HFFc6 (cell line): ENCODE measurements at regions not wholly inside any gene's neighbourhood (a gene's known extent, or its start where the extent isn't known, plus 50 kb on each side); places are given as distances from the start of the nearest gene placed in this dataset.

ENCODE experiments used
- DNase-seq: peaks from one replicate; pipeline ENCODE4 v3.0.0-alpha.2; 2018
- H3K27ac Mint-ChIP-seq: 2 replicates; pipeline ENCODE4 v1.8.0; 2020; ENCODE audit warnings: mild to moderate bottlenecking, mixed read lengths
- H3K27me3 Mint-ChIP-seq: 2 replicates; pipeline ENCODE4 v1.8.0; 2021; ENCODE audit warnings: mild to moderate bottlenecking, moderate library complexity, mixed read lengths; ENCODE audit not compliant: insufficient read depth
- H3K36me3 Mint-ChIP-seq: 2 replicates; pipeline ENCODE4 v1.8.0; 2021; ENCODE audit warnings: low read depth, mixed read lengths
- H3K4me1 Mint-ChIP-seq: 2 replicates; pipeline ENCODE4 v1.8.0; 2020; ENCODE audit warnings: low read depth, mixed read lengths
- H3K4me3 Mint-ChIP-seq: 2 replicates; pipeline ENCODE4 v1.8.0; 2020; ENCODE audit warnings: mild to moderate bottlenecking, moderate library complexity, mixed read lengths
- H3K9me3 Mint-ChIP-seq: 2 replicates; pipeline ENCODE4 v1.8.0; 2020; ENCODE audit warnings: mild to moderate bottlenecking, mixed read lengths
- CTCF ChIP-seq: fragments of 200-600 bp; sonication (generic); IDR thresholded peaks from 2 replicates; pipeline ENCODE4 v1.5.0; 2021; ENCODE audit warnings: antibody characterized with exemption, mild to moderate bottlenecking

DNA sequence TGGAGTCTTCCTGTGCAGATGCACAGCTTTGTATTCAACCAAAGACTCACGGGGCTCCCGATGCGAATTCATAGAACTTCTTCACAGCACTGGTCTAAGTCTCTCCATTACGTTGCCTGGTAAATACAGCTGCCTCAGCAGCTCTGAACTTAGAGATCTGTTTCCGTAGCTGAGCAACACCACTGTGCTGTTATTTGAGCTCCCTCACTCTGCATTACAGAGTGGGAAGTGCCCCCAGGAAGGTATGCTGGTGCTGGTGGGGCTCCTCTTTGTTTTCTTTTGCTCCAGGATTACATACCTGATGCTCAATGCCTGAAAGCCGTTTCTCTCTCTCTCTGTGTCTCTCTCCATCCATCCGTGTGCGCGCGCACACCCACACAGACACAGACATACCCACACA lies 227.5 kb upstream of the RMST start:
- TF ChIP-seq CTCF = no peak
- Mint-ChIP-seq H3K4me1 (no peaks in the 10 kb centered on the region), H3K36me3 (no peaks in the 10 kb centered on the region), H3K4me3 (no peak overlapping the region), H3K27me3 (no peaks in the 10 kb centered on the region), H3K9me3 (peaks cover 26% of the 10 kb centered on the region), H3K27ac (no peak overlapping the region)
- DNase-seq = no peak

GRCh38 chr12:97246368-97246767 lies 216.2 kb upstream of the RMST start:
- no peak overlapping the region for H3K27ac Mint-ChIP-seq
- no peak overlapping the region for H3K4me3 Mint-ChIP-seq
- H3K4me1 Mint-ChIP-seq = no peaks in the 10 kb centered on the region
- peaks cover 20% of the 10 kb centered on the region for H3K9me3 Mint-ChIP-seq
- TF ChIP-seq CTCF = no peak
- no peaks in the 10 kb centered on the region for H3K27me3 Mint-ChIP-seq
- DNase-seq = no peak
- no peaks in the 10 kb centered on the region; the same call in 1 of the 2 replicates for H3K36me3 Mint-ChIP-seq

GRCh38 chr12:97250483-97250882 lies 212.1 kb upstream of the RMST start:
- no peak for DNase-seq
- Mint-ChIP-seq H3K36me3 (no peaks in the 10 kb centered on the region; the same call in 1 of the 2 replicates), H3K4me1 (no peaks in the 10 kb centered on the region), H3K27me3 (no peaks in the 10 kb centered on the region), H3K9me3 (peaks cover 22% of the 10 kb centered on the region), H3K4me3 (no peak overlapping the region), H3K27ac (no peak overlapping the region)
- TF ChIP-seq CTCF = no peak

- TF ChIP-seq CTCF = no peak
- Mint-ChIP-seq H3K4me1 (no peaks in the 10 kb centered on the region), H3K36me3 (no peaks in the 10 kb centered on the region), H3K9me3 (peaks cover 6% of the 10 kb centered on the region), H3K27me3 (no peaks in the 10 kb centered on the region), H3K4me3 (no peak overlapping the region), H3K27ac (no peak overlapping the region)
- DNase-seq = no peak
These were observed 204.9 kb upstream of the RMST start for GRCh38 chr12:97257726-97258125.

DNA sequence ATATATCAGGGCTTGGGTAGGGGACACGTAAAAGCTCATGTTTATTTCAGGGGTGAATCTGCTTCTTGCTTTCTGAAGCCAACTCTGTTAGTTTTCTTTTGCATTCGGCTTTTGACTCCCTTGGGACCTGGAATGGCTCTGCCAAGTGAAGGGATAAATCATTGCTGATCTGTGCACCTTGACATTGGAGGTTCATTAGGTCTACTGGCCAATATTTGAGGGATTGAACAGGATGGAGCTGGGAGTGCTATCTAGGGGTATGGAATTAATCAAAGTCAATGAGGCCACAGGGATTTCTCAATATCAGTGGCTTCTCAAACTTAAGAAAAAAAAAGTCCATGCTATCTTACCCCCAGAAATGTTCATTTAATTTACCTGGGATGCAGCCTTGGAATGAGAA lies 203.5 kb upstream of the RMST start:
- no peak for TF ChIP-seq CTCF
- Mint-ChIP-seq H3K27ac (no peak overlapping the region), H3K4me1 (no peaks in the 10 kb centered on the region), H3K36me3 (no peaks in the 10 kb centered on the region), H3K4me3 (no peak overlapping the region), H3K27me3 (no peaks in the 10 kb centered on the region), H3K9me3 (peaks cover 8% of the 10 kb centered on the region)
- DNase-seq = no peak

- no peak overlapping the region for H3K27ac Mint-ChIP-seq
- peaks cover 12% of the 10 kb centered on the region for H3K9me3 Mint-ChIP-seq
- H3K4me1 Mint-ChIP-seq = no peaks in the 10 kb centered on the region
- H3K4me3 Mint-ChIP-seq = no peak overlapping the region
- H3K27me3 Mint-ChIP-seq = no peaks in the 10 kb centered on the region
- DNase-seq = no peak
- no peaks in the 10 kb centered on the region for H3K36me3 Mint-ChIP-seq
- TF ChIP-seq CTCF = no peak
These were observed 201.8 kb upstream of the RMST start for GRCh38 chr12:97260786-97261185.
